Tongue (tissue), 1 donor: ENCODE measurements at regions not wholly inside any gene's neighbourhood (a gene's known extent, or its start where the extent isn't known, plus 50 kb on each side); places are given as distances from the start of the nearest gene placed in this dataset.

Experiments
- DNase-seq: peaks from one replicate; pipeline ENCODE4 v3.0.0-alpha.2; 2015

GRCh38 chr12:39240587-39240986 is 202.3 kb downstream of the KIF21A start:
- no peak for DNase-seq

GRCh38 chr12:39239490-39240486 is 203.1 kb downstream of the KIF21A start:
- DNase-seq, result peak; percentile 12

GRCh38 chr12:39237004-39237403 is 205.9 kb downstream of the KIF21A start:
- DNase-seq, result peak; percentile 5

- no peak for DNase-seq
These were observed 206.7 kb downstream of the KIF21A start for GRCh38 chr12:39235990-39236767.

GRCh38 chr12:39230086-39230485 is 212.8 kb downstream of the KIF21A start:
- no peak for DNase-seq

GRCh38 chr12:39227218-39227617 is 215.7 kb downstream of the KIF21A start:
- no peak for DNase-seq

- no peak for DNase-seq
These were observed 217.9 kb downstream of the KIF21A start for GRCh38 chr12:39224971-39225370.

- no peak for DNase-seq
These were observed 237.0 kb downstream of the KIF21A start for GRCh38 chr12:39205969-39206368.

GRCh38 chr12:39199351-39199750 is 243.6 kb downstream of the KIF21A start:
- peak; percentile 11 for DNase-seq

GRCh38 chr12:39188689-39189088 is 254.2 kb downstream of the KIF21A start:
- DNase-seq, result no peak

GRCh38 chr12:39186744-39187143 is 256.2 kb downstream of the KIF21A start:
- DNase-seq, result no peak

GRCh38 chr12:39178837-39179236 is 264.1 kb downstream of the KIF21A start:
- DNase-seq, result no peak

GRCh38 chr12:39176356-39176755 is 266.6 kb downstream of the KIF21A start:
- DNase-seq, result peak; percentile 24

- no peak for DNase-seq
These were observed 268.3 kb upstream of the CPNE8 start for GRCh38 chr12:39173726-39174125.

GRCh38 chr12:39165338-39165737 is 259.9 kb upstream of the CPNE8 start:
- DNase-seq, result no peak

GRCh38 chr12:39161465-39162085 is 256.2 kb upstream of the CPNE8 start:
- no peak for DNase-seq

- DNase-seq, result no peak
These were observed 252.4 kb upstream of the CPNE8 start for GRCh38 chr12:39157696-39158342.

- DNase-seq, result peak; percentile 63
These were observed 240.0 kb upstream of the CPNE8 start for GRCh38 chr12:39145175-39145999.

GRCh38 chr12:39144613-39145061 is 239.2 kb upstream of the CPNE8 start:
- DNase-seq, result no peak

- DNase-seq, result no peak
These were observed 232.9 kb upstream of the CPNE8 start for GRCh38 chr12:39138268-39138667.

- no peak for DNase-seq
These were observed 222.0 kb upstream of the CPNE8 start for GRCh38 chr12:39127401-39127800.
